GM12878 (cell line): ENCODE measurements at regions not wholly inside any gene's neighbourhood (a gene's known extent, or its start where the extent isn't known, plus 50 kb on each side); places are given as distances from the start of the nearest gene placed in this dataset.

ENCODE experiments used
- ATAC-seq: fragments of 200-7000 bp; cut with Tn5 transposase; 3 replicates; pipeline ENCODE4 v1.9.1; 2020; ENCODE audit warnings: mild to moderate bottlenecking, moderate library complexity
- BruUV-seq: library from RNA; stranded (reverse); fragments of 400-500 nt; replicated peaks from 2 replicates; lab custom pipeline; 2021; lab: Mats Ljungman, UMichigan
- CTCF ChIA-PET: fragments of 300-600 bp; sonication (Branson Sonifier 250); formaldehyde crosslinking; extraction: SDS; loops from one replicate; lab custom pipeline; 2021; ENCODE audit warnings: inconsistent platforms; lab: Yijun Ruan, JAX
- POLR2A ChIA-PET: fragments of 350-600 bp; formaldehyde crosslinking; extraction: SDS; loops from one replicate; lab custom pipeline; 2021; ENCODE audit warnings: inconsistent platforms; lab: Charles Lee
- RAD21 ChIA-PET: fragments of 300-600 bp; sonication (Branson Sonifier 250); formaldehyde crosslinking; loops from one replicate; lab custom pipeline; 2023; ENCODE audit warnings: antibody characterized with exemption; ENCODE audit not compliant: unreplicated experiment; lab: Charles Lee
- SMC1A ChIA-PET: fragments of 300-600 bp; sonication (Branson Sonifier 250); formaldehyde crosslinking; loops from one replicate; lab custom pipeline; 2023; ENCODE audit not compliant: unreplicated experiment, uncharacterized antibody; lab: Charles Lee
- DNase-seq: peaks from one replicate; pipeline ENCODE4 v3.0.0-alpha.2; 2011; ENCODE audit warnings: low read depth, low spot score
- FAIRE-seq: peaks from 3 replicates; lab custom pipeline; 2011; peaks lifted over from hg19 to GRCh38; lab: Jason Lieb, UNC
- H2AFZ ChIP-seq: 2 replicates; pipeline ENCODE4 v1.6.0; 2011; ENCODE audit warnings: low read depth, low read length, control low read depth; ENCODE audit not compliant: control insufficient read depth
- H3K27ac ChIP-seq: 2 replicates; pipeline ENCODE4 v1.5.1; 2011; ENCODE audit warnings: control low read depth; ENCODE audit not compliant: control insufficient read depth, insufficient read depth
- H3K27me3 ChIP-seq, 2 experiments: replicated peaks in 1 of 2; 2 replicates each; pipeline versions ENCODE4 v1.6.0 to v1.6.1; 2011; ENCODE audit warnings: low read length in 1 of 2; ENCODE audit not compliant: control insufficient read depth in 2 of 2, insufficient read depth in 2 of 2
- H3K36me3 ChIP-seq, 2 experiments: 2 replicates each; pipeline ENCODE4 v1.5.1; 2011; ENCODE audit warnings: low read length in 1 of 2; ENCODE audit not compliant: control insufficient read depth in 2 of 2, insufficient read depth in 2 of 2
- H3K4me1 ChIP-seq: 2 replicates; pipeline ENCODE4 v1.6.1; 2011; ENCODE audit warnings: mild to moderate bottlenecking, low read length, moderate library complexity, mixed read lengths; ENCODE audit not compliant: control insufficient read depth, insufficient read depth
- H3K4me2 ChIP-seq: 2 replicates; pipeline ENCODE4 v1.6.0; 2011; ENCODE audit warnings: control low read depth; ENCODE audit not compliant: control insufficient read depth, insufficient read depth
- H3K4me3 ChIP-seq: fragments of 200-600 bp; sonication (generic); 2 replicates; pipeline ENCODE4 v1.5.1; 2016
- H3K79me2 ChIP-seq: 2 replicates; pipeline ENCODE4 v1.6.0; 2011; ENCODE audit warnings: low read length; ENCODE audit not compliant: control insufficient read depth, insufficient read depth
- H3K9ac ChIP-seq: 2 replicates; pipeline ENCODE4 v1.8.0; 2011; ENCODE audit warnings: low read length, control low read depth, mixed read lengths; ENCODE audit not compliant: control insufficient read depth, insufficient read depth
- H3K9me3 ChIP-seq: replicated peaks from 3 replicates; pipeline ENCODE4 v1.5.1; 2011; ENCODE audit warnings: mild to moderate bottlenecking, low read length; ENCODE audit not compliant: control insufficient read depth, insufficient read depth
- H4K20me1 ChIP-seq: 2 replicates; pipeline ENCODE4 v1.6.0; 2011; ENCODE audit not compliant: control insufficient read depth, insufficient read depth
- BHLHE40 ChIP-seq, 2 experiments: fragments of 450-650 bp in 1 of 2; IDR thresholded peaks; 2 replicates each; pipeline ENCODE4 v1.6.1; 2011 to 2017; ENCODE audit warnings: low read depth in 2 of 2, borderline replicate concordance in 1 of 2, improper control_type of control experiment in 1 of 2, low read length in 1 of 2, mild to moderate bottlenecking in 1 of 2
- BRCA1 ChIP-seq: IDR thresholded peaks from 2 replicates; pipeline ENCODE4 v1.6.1; 2011; ENCODE audit warnings: low read depth, low read length, improper control_type of control experiment
- CEBPB ChIP-seq, 2 experiments: fragments of 150-350 bp in 1 of 2; IDR thresholded peaks; 2 replicates each; pipeline ENCODE4 v1.6.1; 2012 to 2014; ENCODE audit warnings: low read depth in 2 of 2, low read length in 2 of 2, borderline replicate concordance in 1 of 2, inconsistent platforms in 1 of 2
- E4F1 ChIP-seq: fragments of 450-650 bp; IDR thresholded peaks from 2 replicates; pipeline ENCODE4 v1.6.1; 2018; ENCODE audit warnings: borderline replicate concordance, mild to moderate bottlenecking; ENCODE audit not compliant: partially characterized antibody
- ETV6 ChIP-seq, 2 experiments: fragments of 450-650 bp in 1 of 2; IDR thresholded peaks in 1 of 2; conservative IDR thresholded peaks in 1 of 2; 2 replicates each; pipeline ENCODE4 v1.6.1; 2014; ENCODE audit warnings: antibody characterized with exemption in 1 of 2, borderline replicate concordance in 1 of 2, low read depth in 1 of 2, mild to moderate bottlenecking in 1 of 2, moderate library complexity in 1 of 2
- RCOR1 ChIP-seq: conservative IDR thresholded peaks from 2 replicates; pipeline ENCODE4 v1.6.1; 2012; ENCODE audit warnings: low read depth, low read length, improper control_type of control experiment
- SMARCA5 ChIP-seq: fragments of 450-650 bp; IDR thresholded peaks from 2 replicates; pipeline ENCODE4 v1.6.1; 2017; ENCODE audit warnings: mild to moderate bottlenecking
- SUPT20H ChIP-seq: IDR thresholded peaks from 2 replicates; pipeline ENCODE4 v1.6.1; 2011; ENCODE audit warnings: low read depth, mild to moderate bottlenecking, low read length, moderate library complexity, borderline replicate concordance; ENCODE audit not compliant: control insufficient read depth
- TBL1XR1 ChIP-seq: IDR thresholded peaks from 2 replicates; pipeline ENCODE4 v1.6.1; 2012; ENCODE audit warnings: low read depth, low read length, improper control_type of control experiment
- ZNF207 ChIP-seq: fragments of 450-650 bp; IDR thresholded peaks from 2 replicates; pipeline ENCODE4 v1.6.1; 2014; ENCODE audit warnings: antibody characterized with exemption, mild to moderate bottlenecking, borderline replicate concordance
- ZNF384 ChIP-seq: IDR thresholded peaks from 2 replicates; pipeline ENCODE4 v1.6.1; 2012; ENCODE audit warnings: low read depth, mild to moderate bottlenecking, low read length, improper control_type of control experiment, borderline replicate concordance
- WGBS: methylation state at CpG from one replicate; pipeline ENCODE4 v1.1.6; 2016; ENCODE audit warnings: low lambda C conversion rate; ENCODE audit not compliant: insufficient replicate concordance, insufficient coverage; ENCODE audit errors: missing lambda C conversion rate; 5-methylcytosine and 5-hydroxymethylcytosine counted together
- in situ Hi-C: fragments of 300-500 bp; cut with MboI; formaldehyde crosslinking; loops from 9 replicates; pipeline ENCODE4 v1.14.3; 2018; ENCODE audit warnings: mixed read lengths
- intact Hi-C: fragments of 100-400 bp; cut with micrococcal nuclease; formaldehyde crosslinking; loops from one replicate; pipeline ENCODE4 v1.14.2; 2022; ENCODE audit not compliant: unreplicated experiment
- TF ChIP-seq, protein P1 (sequence below): fragments of 450-650 bp; IDR thresholded peaks from 2 replicates; pipeline ENCODE4 v1.6.1; 2016; ENCODE audit warnings: mild to moderate bottlenecking

DNA sequence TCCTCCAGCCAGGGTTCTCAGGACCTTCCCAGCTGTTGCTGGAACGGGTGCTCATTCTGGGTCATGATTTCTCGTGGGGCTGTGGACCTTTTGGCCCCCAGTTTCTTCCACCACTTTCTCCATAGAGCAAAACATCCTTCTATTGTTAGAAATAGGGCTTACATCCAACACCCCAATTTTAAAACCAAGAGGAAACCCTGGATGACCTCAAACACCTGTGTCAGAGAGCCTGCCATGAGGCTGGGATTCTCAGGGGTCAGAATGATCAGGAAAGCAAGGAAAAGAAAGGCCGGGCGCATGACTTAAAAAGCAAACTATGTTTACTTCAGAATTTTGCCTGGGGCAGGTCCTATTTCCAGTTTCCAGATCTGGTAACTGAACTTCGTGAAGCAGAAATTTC, 307.9 kb upstream of the MEIS1 start (continued):
- TF ChIP-seq CEBPB (IDR thresholded peaks at IDR 0.05; ENCODE audit: borderline replicate concordance in 1 of 2, low read depth in 2 of 2, low read length in 2 of 2) (no peak), SMARCA5 (no peak), ETV6 (conservative IDR thresholded peaks at IDR 0.05 in 1 of 2, IDR thresholded peaks at IDR 0.05 in 1 of 2; ENCODE audit: borderline replicate concordance in 1 of 2, low read depth in 1 of 2) (no peak)

DNA sequence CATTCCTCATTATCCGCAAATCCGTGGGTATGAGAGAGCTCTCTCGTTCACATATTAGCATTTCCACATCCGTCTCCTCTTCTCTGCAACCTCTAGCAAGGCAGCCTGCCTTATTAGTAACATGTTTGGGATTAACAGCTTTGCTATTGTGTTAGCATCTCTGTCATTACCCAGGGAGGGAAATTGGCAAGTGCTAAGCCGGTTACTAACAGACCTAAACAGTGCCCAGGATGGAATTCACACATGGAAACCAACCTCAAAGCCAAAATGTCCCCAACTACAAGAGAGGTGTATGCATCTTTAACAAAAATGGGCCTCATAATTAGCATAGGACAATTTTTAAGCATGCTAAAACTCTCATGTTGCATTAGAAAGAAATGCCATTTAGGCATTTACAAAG, 309.0 kb upstream of the MEIS1 start:
- RAD21 ChIA-PET = no interaction called here
- H3K4me3 ChIP-seq = no peak overlapping the region
- no peaks in the 10 kb centered on the region for H4K20me1 ChIP-seq
- no peaks in the 10 kb centered on the region for H3K27me3 ChIP-seq
- 14% methylated on average over 5 of the region's 5 CpGs for WGBS
- TF ChIP-seq ZNF207 (no peak), RCOR1 (no peak), TBL1XR1 (no peak), BHLHE40 (IDR thresholded peaks at IDR 0.05; ENCODE audit: borderline replicate concordance in 1 of 2, low read depth in 2 of 2, low read length in 1 of 2) (no peak), E4F1 (no peak), SUPT20H (no peak), ZNF384 (no peak), BRCA1 (no peak)
- TF ChIP-seq, protein P1, sequence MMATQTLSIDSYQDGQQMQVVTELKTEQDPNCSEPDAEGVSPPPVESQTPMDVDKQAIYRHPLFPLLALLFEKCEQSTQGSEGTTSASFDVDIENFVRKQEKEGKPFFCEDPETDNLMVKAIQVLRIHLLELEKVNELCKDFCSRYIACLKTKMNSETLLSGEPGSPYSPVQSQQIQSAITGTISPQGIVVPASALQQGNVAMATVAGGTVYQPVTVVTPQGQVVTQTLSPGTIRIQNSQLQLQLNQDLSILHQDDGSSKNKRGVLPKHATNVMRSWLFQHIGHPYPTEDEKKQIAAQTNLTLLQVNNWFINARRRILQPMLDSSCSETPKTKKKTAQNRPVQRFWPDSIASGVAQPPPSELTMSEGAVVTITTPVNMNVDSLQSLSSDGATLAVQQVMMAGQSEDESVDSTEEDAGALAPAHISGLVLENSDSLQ = no peak
- ATAC-seq (no peak), DNase-seq (no peak), FAIRE-seq (no peak)
- no peak overlapping the region for H2AFZ ChIP-seq
- no peak overlapping the region for H3K9ac ChIP-seq
- no peaks in the 10 kb centered on the region for H3K36me3 ChIP-seq
- POLR2A ChIA-PET = no interaction called here
- H3K4me2 ChIP-seq = no peak overlapping the region
- SMC1A ChIA-PET = no interaction called here
- CTCF ChIA-PET = no interaction called here
- H3K4me1 ChIP-seq = no peaks in the 10 kb centered on the region
- no TSS peak for BruUV-seq
- H3K27ac ChIP-seq = no peak overlapping the region
- in situ Hi-C loops = no loop called here
- H3K79me2 ChIP-seq = no peaks in the 10 kb centered on the region
- intact Hi-C loops = no loop called here
- no peaks in the 10 kb centered on the region for H3K9me3 ChIP-seq
